OCI-LY1 (cell line): ENCODE measurements at regions not wholly inside any gene's neighbourhood (a gene's known extent, or its start where the extent isn't known, plus 50 kb on each side); places are given as distances from the start of the nearest gene placed in this dataset.

Experiments used
- H2AFZ ChIP-seq: fragments of 200-600 bp; sonication (generic), shearing (Covaris generic); 2 replicates; pipeline ENCODE4 v1.6.0; 2014; ENCODE audit warnings: antibody characterized with exemption, mild to moderate bottlenecking, low read length
- H3F3A ChIP-seq: fragments of 200-600 bp; sonication (generic), shearing (Covaris generic); 2 replicates; pipeline ENCODE4 v1.6.0; 2014; ENCODE audit warnings: mild to moderate bottlenecking, antibody characterized with exemption, low read length, moderate library complexity; ENCODE audit not compliant: insufficient read depth
- H3K27ac ChIP-seq: fragments of 200-600 bp; sonication (generic); 2 replicates; pipeline ENCODE4 v1.5.1; 2014; ENCODE audit warnings: low read length, mixed run types, mild to moderate bottlenecking, low read depth; ENCODE audit not compliant: poor library complexity, severe bottlenecking
- H3K27me3 ChIP-seq: fragments of 200-600 bp; sonication (generic); 2 replicates; pipeline ENCODE4 v1.6.0; 2014; ENCODE audit warnings: antibody characterized with exemption, mild to moderate bottlenecking, low read length, moderate library complexity; ENCODE audit not compliant: insufficient read depth
- H3K36me3 ChIP-seq: fragments of 200-600 bp; sonication (generic); 2 replicates; pipeline ENCODE4 v1.6.1; 2014; ENCODE audit warnings: mild to moderate bottlenecking, antibody characterized with exemption, low read length, moderate library complexity, mixed read lengths; ENCODE audit not compliant: insufficient read depth
- H3K4me1 ChIP-seq: fragments of 200-600 bp; sonication (generic); 2 replicates; pipeline ENCODE4 v1.5.1; 2014; ENCODE audit warnings: mild to moderate bottlenecking, low read length, moderate library complexity; ENCODE audit not compliant: insufficient read depth, severe bottlenecking
- H3K4me2 ChIP-seq: fragments of 200-600 bp; sonication (generic), shearing (Covaris generic); 2 replicates; pipeline ENCODE4 v1.6.1; 2014; ENCODE audit warnings: low read length
- H3K4me3 ChIP-seq: fragments of 200-600 bp; sonication (generic); 2 replicates; pipeline ENCODE4 v1.5.1; 2014; ENCODE audit warnings: low read length, low read depth, mild to moderate bottlenecking, mixed read lengths; ENCODE audit not compliant: poor library complexity, severe bottlenecking
- H3K79me2 ChIP-seq: fragments of 200-600 bp; shearing (Covaris generic); 2 replicates; pipeline ENCODE4 v1.6.1; 2016; ENCODE audit warnings: mixed run types, low read length, mixed read lengths; ENCODE audit not compliant: insufficient read depth
- H3K9ac ChIP-seq: fragments of 200-600 bp; sonication (generic), shearing (Covaris generic); 2 replicates; pipeline ENCODE4 v1.6.1; 2014; ENCODE audit warnings: mild to moderate bottlenecking, low read length, mixed read lengths
- H3K9me2 ChIP-seq: fragments of 200-600 bp; sonication (generic), shearing (Covaris generic); 2 replicates; pipeline ENCODE4 v1.6.1; 2014; ENCODE audit warnings: low read depth, mild to moderate bottlenecking, low read length, mixed read lengths
- H3K9me3 ChIP-seq: fragments of 200-600 bp; shearing (Covaris generic); 2 replicates; pipeline ENCODE4 v1.6.1; 2014; ENCODE audit warnings: low read length, mixed read lengths
- H4K20me1 ChIP-seq: fragments of 200-600 bp; sonication (generic), shearing (Covaris generic); 2 replicates; pipeline ENCODE4 v1.6.0; 2016; ENCODE audit warnings: mild to moderate bottlenecking, low read length; ENCODE audit not compliant: insufficient read depth
- EZH2 ChIP-seq: fragments of 200-600 bp; sonication (generic), shearing (Covaris generic); IDR thresholded peaks from 2 replicates; pipeline ENCODE4 v1.8.0; 2017; ENCODE audit warnings: borderline replicate concordance, mixed run types, mild to moderate bottlenecking, antibody characterized with exemption, low read length, moderate library complexity, mixed read lengths
- TF ChIP-seq, protein P1 (sequence below): fragments of 200-600 bp; sonication (generic), shearing (Covaris generic); IDR thresholded peaks from 2 replicates; pipeline ENCODE4 v1.5.1; 2017; ENCODE audit warnings: mild to moderate bottlenecking, antibody characterized with exemption, low read length, moderate library complexity, mixed read lengths

DNA sequence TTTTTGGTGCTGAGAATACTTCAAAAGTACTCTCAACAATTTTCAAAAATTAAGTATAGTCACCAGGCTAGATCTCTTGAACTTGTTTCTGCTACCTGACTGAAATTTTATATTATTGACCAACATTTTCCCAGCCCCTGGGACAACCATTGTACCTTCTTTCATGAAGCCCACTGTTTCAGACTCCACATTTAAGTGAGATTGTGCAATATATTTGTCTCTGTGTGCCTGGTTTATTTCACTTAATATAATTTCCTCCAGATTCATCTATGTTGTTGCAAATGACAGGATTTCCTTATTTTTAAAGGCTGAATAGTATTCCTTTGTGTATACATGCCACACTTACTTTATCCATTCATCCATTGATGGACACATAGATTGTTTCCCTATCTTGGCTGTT, 354.2 kb upstream of the VRK2 start:
- no peaks in the 10 kb centered on the region for H3K36me3 ChIP-seq
- 0 out of 2 replicates have a peak, but pooled peaks cover 2% of the 10 kb centered on the region for H3K9me3 ChIP-seq
- no peak overlapping the region for H3K4me3 ChIP-seq
- H3K4me1 ChIP-seq, result no peaks in the 10 kb centered on the region
- no peak for TF ChIP-seq EZH2
- TF ChIP-seq, protein P1, sequence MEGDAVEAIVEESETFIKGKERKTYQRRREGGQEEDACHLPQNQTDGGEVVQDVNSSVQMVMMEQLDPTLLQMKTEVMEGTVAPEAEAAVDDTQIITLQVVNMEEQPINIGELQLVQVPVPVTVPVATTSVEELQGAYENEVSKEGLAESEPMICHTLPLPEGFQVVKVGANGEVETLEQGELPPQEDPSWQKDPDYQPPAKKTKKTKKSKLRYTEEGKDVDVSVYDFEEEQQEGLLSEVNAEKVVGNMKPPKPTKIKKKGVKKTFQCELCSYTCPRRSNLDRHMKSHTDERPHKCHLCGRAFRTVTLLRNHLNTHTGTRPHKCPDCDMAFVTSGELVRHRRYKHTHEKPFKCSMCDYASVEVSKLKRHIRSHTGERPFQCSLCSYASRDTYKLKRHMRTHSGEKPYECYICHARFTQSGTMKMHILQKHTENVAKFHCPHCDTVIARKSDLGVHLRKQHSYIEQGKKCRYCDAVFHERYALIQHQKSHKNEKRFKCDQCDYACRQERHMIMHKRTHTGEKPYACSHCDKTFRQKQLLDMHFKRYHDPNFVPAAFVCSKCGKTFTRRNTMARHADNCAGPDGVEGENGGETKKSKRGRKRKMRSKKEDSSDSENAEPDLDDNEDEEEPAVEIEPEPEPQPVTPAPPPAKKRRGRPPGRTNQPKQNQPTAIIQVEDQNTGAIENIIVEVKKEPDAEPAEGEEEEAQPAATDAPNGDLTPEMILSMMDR, result no peak
- H3F3A ChIP-seq, result no peaks in the 10 kb centered on the region
- H2AFZ ChIP-seq, result no peak overlapping the region
- no peak overlapping the region for H3K27ac ChIP-seq
- H3K79me2 ChIP-seq, result no peaks in the 10 kb centered on the region
- H3K9ac ChIP-seq, result no peak overlapping the region
- no peaks in the 10 kb centered on the region for H3K9me2 ChIP-seq
- H4K20me1 ChIP-seq, result no peaks in the 10 kb centered on the region
- no peak overlapping the region for H3K4me2 ChIP-seq
- no peaks in the 10 kb centered on the region for H3K27me3 ChIP-seq

DNA sequence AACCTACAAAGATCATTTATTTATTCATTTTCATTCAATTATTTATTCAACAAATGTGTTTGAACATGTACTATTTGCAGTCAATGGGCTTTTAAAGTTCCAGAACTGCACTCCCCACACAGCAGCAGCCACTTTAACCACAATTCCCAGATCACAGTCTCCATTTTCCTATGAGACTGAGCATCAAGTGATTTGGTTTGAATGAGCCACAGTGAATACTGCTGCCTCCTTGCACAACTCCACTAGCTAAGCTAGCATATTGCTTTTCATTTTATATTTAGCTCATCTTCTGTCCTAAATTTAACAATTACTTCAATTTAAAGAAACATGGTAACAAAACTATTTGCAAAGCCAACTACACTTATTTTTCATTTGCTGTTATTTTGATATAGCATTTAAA, 353.4 kb upstream of the VRK2 start:
- H3K4me1 ChIP-seq, result no peaks in the 10 kb centered on the region
- no peak overlapping the region for H3K4me3 ChIP-seq
- H3K4me2 ChIP-seq, result no peak overlapping the region
- H3K9me2 ChIP-seq, result no peaks in the 10 kb centered on the region
- H2AFZ ChIP-seq, result no peak overlapping the region
- no peaks in the 10 kb centered on the region for H3K36me3 ChIP-seq
- 0 out of 2 replicates have a peak, but pooled peaks cover 2% of the 10 kb centered on the region for H3K9me3 ChIP-seq
- H3F3A ChIP-seq, result no peaks in the 10 kb centered on the region
- no peaks in the 10 kb centered on the region for H3K27me3 ChIP-seq
- no peaks in the 10 kb centered on the region for H4K20me1 ChIP-seq
- no peaks in the 10 kb centered on the region for H3K79me2 ChIP-seq
- TF ChIP-seq EZH2, result no peak
- TF ChIP-seq, protein P1, result no peak
- H3K27ac ChIP-seq, result no peak overlapping the region
- H3K9ac ChIP-seq, result no peak overlapping the region

DNA sequence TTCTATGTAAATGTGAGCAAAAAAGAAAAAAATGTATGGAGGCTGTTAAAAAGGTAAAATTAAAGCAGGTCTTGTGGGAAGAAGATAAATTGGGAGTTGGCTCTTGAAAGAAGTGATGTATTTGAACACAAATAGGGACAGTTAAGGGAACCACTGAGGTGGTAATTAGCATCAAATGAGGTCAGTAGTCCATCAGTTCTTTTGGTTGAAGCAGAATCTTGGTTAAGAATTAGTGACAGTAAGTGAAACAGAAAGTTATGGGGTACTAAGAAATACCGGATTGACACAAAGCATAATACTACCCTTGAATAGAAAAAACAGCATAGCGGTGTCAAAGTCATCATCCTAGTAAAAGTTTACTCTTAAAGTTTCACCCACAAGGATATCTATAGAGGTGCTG, 352.6 kb upstream of the VRK2 start:
- 0 out of 2 replicates have a peak, but pooled peaks cover 2% of the 10 kb centered on the region for H3K9me3 ChIP-seq
- no peak overlapping the region for H3K27ac ChIP-seq

More for the DNA sequence above, 352.6 kb upstream of the VRK2 start:
- Histone ChIP-seq H3K36me3 (no peaks in the 10 kb centered on the region), H3K4me1 (no peaks in the 10 kb centered on the region), H3K9ac (no peak overlapping the region), H2AFZ (no peak overlapping the region), H3K9me2 (no peaks in the 10 kb centered on the region), H3K4me2 (no peak overlapping the region), H3K79me2 (no peaks in the 10 kb centered on the region), H4K20me1 (no peaks in the 10 kb centered on the region), H3K4me3 (no peak overlapping the region), H3K27me3 (no peaks in the 10 kb centered on the region), H3F3A (no peaks in the 10 kb centered on the region)
- TF ChIP-seq, protein P1, result no peak
- no peak for TF ChIP-seq EZH2
